GM21717 (cell line): ENCODE measurements at regions not wholly inside any gene's neighbourhood (a gene's known extent, or its start where the extent isn't known, plus 50 kb on each side); places are given as distances from the start of the nearest gene placed in this dataset.

Experiments used
- ATAC-seq: cut with Tn5 transposase; IDR thresholded peaks from one replicate; pipeline ENCODE4 v1.9.1; 2021; ENCODE audit warnings: mild to moderate bottlenecking, moderate library complexity; ENCODE audit not compliant: unreplicated experiment

DNA sequence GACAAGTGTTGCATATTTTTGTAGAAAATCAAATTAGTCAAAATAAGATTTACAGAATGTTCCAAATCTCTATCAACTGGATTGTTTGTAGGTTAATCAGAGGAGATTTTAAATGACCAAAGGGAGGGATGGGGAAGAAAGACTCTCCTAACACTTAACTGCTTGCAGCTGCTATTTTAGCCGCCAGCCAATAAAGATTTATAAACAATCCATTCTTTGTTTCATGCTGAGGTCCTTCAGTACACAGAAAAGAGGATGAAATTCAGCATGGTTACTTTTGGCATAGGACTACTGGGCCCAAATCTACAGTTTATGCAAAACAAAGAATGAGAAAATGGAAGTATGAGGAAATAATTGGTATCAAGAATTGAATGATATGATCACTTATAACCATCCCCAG, 86.4 kb upstream of the FN1 start:
- no peak for ATAC-seq

DNA sequence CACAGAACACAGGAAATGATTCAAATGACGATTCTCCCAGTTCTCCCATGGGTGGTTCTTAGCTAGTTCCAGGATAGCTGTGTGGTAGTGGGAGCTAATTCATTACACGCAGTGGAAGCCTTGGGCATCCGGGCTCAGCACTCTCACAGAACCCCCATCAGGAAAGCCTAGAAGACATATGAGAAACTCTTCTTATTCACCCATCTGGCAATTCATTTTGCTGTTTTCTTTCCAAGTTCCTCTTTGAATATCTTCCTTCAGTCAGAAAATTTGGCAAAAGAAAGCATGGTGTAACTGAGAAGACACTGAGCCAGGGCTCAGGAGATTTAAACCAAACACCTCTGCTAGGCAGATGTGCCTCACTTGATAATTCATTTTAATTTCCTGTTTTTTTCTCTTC, 85.2 kb upstream of the FN1 start:
- no peak for ATAC-seq

DNA sequence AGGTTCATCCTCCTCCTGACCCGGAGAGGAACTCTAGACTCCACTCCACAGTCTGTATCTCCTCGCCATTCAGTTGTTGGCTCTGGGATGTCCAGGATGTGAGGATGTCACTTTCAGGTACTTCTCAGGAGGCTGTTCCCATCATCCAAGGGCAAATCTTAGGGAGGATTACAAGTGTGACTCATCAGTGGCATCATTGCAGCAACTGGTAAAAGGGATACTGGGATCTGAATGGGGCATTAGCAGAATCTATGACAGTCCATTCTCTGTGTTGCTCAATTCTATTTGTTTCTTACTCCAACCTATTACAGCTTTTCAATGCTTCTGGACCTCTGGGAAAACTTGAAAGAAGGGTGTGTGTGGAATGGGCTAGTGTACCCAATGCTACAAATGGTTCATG, 81.5 kb upstream of the FN1 start:
- ATAC-seq, result no peak

DNA sequence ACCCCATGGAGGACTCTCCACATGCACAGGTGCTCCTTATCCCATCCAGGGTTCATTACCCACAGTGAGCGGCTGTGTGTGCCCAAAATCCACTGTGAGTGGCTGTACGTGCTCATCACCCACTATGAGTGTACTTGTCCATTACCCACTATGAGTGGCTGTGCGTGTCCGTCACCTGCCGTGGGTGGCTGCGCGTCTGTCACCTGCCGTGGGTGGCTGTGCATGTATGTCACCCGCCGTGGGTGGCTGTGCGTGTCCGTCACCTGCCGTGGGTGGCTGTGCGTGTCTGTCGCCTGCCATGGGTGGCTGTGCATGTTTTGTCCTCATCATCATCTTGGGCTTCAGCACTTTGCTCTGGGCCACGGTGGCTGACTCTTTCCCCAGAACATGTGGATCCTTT, 78.6 kb upstream of the FN1 start:
- ATAC-seq, result no peak

DNA sequence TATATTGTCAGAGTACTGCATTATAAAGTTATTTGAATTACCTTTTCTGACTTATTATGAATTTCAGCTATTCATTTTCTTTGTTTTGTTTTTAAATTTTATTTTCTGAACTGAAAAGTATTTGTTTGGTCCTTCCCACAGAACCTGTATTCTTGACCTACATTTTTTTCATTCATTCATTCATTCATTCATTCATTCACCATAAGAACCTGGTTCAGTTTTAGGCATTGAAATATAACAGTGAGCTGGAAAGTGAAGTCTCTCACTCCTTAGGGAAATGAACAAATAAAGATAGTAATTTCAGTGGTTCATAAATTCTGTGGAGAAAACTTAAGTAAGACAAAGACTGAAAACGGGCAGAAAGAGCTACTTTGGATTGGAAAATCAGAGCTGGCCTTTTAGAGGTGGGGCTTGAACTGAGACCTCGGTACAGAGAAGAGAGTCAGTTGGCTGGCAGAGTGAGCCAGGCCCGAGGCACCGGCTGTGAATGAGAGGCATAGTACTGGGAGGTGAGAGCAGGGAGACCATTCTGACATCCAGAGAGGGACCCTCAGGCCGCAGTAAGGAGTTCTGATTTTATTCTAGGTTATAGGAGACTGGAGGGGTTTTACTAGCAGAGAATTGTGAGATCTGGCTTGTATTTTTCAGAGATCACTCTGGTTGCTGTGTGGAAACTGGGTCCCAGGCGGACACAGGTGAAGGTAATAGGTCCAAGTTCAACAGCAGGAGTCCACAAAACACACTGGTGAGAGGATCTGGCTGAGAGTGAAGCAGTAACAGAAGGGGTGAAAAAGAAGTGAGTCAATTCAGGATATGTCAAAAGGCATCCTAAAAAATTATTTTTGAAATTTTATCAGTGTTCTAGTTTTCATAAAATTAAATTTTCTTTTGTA, 75.8 kb upstream of the FN1 start:
- no peak for ATAC-seq

DNA sequence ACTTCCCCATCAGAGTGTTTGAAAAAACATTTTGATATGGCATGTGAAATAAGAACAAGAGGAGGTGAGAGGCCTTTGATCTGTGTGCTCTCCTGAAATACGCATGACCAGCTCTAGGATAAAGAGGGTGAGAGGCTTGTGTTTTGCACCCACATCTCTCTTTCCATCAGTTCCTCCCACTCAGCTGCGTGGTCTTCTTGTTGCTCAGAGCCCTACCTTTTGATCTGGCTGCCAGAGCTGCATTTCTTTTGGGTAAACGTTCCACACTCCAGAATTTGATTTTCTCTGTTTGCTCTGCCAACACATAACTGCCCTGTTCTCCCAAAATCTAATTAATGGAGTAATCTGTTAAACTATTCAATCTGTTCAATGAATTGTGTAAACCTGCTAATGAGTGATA, 72.0 kb upstream of the FN1 start:
- ATAC-seq, result no peak

DNA sequence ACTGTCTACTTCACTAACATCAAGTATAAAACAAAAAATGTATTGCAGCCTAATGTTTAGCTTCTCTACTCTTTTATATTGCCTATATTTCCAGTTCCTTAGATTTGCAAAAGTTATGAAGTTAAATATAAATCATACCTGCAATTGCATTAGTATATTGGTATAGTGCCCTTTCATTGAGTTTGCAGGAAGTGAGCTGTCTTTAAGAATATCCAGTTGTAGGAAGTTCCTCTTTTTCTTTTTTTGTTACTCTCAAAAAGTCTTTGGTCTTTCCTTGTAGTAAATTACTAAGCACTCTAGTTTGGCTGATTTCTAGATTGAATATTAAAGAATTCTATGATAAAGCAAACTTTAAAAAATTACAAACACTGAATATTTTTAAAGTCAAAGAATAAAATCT, 71.3 kb upstream of the FN1 start:
- no peak for ATAC-seq

DNA sequence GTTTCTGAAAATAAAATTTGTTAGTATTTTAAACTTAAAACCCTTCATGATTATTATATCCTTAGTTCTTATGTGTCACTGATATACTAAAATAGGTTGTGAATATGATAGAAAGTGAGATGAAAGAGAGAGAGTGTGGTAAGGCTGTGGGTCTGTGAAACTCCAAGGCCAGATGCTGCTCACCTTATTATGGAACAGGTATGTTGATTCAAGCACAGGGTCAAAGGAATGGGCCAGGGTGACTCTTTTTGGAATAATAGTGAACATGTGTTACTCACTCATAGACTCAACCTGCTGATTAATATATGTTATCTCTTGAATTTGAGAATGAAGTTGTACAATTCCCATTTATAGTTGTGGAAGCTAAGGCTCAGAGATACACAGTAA, 70.7 kb upstream of the FN1 start:
- ATAC-seq, result no peak

DNA sequence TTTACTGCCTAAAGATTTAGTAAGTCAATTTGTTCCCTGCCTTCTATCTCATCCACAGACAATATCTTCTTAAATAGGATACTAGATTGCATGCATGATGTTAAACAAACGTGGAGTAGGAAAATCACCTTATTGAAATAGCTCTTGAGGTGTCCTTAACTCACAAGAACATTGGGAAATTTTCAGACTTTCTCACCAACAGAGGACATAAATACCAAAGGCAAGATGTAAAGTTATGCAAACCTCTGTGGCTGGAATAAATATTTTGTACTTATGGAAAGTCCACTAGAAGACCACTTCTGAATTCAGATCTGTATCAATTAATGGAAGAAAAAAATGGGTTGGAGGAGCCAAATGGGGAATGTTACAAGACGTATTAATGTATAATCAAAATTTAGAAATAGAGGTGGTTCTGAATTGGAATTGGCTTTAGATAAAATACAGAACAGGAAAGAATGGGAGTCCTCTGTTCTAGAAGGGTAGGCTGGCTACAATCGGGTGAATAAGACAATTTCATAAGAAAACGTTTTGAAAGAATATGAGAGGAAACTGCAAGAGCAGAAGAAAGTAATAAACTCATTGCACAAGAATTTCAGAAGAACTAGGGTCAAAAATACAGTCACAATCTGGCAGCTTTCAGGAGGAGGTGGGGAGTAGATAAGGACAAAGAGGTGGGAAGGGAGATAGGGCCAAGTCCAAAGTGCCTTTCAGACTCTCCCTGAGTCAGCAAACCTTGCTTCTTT, 69.3 kb upstream of the FN1 start:
- ATAC-seq, result no peak

DNA sequence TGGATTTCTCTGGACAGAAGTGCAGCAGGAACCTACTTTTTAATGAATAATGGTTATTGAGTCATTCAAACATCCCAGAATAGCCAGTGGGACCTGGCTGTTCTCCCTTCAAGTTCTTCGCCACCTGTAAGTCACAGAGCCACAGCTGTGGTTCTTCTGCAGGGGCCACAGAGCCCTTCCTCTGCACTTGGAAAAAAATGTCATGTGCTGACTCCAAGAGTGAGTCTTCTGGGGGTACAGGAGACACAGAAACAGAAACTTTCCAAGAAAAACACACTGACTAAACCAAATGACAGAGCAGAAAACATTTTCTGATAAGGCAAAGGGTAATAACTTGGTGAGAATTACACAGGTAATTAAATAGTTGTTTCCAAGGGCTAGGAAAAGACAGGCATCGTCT, 68.7 kb upstream of the FN1 start:
- ATAC-seq, result no peak

DNA sequence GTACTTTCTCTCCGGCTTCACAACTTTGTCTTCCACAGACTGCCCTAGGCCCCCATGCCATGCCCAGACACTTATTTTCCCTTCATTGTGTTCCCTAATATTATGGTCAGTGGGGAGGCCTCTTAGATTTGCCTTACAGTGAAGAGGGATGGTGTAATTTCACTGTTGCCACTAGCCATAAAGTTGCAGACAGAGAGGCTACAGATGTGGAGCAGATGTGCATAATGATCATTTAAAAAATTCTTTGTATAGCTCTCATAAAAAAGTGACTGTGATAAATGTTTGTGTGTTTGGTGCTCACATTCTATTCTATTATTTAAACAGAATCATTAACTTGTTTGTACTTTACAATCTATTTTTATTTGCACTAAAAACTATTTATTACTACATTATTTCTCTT, 67.5 kb upstream of the FN1 start:
- ATAC-seq, result no peak

DNA sequence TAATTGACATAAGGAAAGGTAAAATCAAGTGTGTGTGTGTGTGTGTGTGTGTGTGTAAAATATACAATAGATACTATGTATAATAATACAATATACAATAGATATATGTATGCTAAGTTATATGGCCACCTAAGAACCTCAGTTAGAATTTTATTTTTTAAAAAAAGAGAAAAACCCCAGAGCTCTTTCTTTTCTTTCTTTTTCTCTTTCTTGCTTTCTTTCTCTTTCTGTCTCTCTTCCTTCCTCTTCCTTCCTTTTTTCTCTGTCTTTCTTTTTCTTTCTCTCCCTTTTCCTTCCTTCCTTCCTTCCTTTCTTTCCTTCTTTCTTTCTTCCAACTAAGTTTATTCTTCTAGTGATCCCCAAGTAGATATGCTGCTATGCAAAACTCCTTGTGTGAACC, 64.6 kb upstream of the FN1 start:
- no peak for ATAC-seq

DNA sequence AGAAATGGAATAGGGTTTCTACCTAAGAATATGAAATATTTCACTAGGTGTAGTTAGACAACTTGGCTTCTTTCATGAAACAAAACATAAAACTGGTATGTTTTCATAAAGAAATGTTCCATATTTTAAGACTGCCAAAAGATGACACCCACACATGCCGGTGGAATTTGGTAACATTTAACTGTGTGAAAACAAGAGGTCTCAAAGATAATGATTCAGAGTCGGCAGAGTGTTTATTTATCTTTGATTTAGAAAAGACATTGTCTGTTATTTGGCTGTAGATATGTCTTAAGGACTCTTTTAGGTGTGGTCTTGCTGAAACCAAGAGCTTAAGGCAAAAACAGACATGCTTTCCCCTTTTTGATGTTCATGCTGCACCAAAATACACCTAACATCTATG, 63.5 kb upstream of the FN1 start:
- ATAC-seq, result no peak

DNA sequence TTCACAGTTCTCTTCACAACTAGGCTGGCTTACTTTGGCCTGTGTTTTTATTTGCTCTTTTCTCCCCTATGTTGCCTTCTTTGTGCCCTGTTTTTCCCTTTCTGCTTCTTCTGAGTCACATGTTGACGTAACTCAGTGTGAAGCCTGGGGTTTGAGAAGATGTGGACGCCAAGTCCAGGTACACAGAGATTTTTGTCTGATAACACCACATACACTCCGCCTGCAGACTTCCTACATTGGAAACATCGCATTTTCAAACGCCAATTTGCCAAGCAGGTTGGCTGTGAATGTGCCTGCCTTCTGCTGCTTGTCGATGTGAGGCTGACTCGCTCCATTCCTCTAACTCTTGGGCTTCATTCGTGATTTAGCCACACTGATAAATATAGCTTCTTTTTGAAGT, 62.6 kb upstream of the FN1 start:
- no peak for ATAC-seq

DNA sequence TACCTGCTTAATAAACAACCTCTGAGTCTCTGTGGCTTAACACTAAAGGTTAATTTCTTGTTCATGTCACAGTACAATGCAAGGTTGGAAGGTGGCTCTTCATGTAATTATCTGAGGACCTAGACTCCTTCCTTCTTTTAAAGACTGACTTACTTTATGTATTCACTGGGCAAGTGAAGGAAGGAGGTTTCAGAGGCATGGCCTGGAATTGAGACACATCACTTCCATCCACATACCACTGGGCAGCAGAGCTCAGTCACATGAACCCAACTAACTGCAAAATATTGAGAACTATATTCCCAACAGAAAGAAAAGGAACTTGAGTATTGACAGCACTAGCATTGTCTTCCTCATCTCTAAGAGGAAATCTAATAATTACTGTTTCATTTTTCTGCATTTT, 57.5 kb upstream of the FN1 start:
- ATAC-seq, result no peak

DNA sequence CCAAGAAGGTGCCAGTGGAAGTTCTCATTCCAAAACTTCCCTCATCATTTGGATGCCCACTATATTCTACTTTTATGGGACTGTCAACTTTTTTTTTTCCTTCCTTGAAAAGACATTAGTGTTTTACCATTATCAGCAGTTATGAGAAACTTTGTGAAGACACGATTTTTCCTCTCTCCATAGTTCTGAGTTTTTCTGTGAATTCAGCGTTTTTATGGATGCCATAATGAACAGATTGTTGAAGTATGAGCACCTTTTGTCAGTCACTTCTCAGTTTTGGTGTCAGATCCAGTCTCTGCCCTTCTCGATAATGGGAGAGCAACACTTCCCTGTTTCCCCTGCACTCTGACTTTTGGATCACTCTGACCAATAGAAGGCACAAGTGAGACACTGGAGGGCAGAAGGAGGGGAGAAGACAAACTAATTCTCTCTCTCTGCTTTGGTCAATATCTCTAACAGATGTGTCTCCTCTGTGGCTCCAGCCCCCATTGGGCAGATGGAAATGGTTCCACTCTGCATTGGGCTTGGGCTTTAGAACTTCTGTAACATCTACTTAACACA, 53.5 kb upstream of the FN1 start:
- ATAC-seq, result no peak

DNA sequence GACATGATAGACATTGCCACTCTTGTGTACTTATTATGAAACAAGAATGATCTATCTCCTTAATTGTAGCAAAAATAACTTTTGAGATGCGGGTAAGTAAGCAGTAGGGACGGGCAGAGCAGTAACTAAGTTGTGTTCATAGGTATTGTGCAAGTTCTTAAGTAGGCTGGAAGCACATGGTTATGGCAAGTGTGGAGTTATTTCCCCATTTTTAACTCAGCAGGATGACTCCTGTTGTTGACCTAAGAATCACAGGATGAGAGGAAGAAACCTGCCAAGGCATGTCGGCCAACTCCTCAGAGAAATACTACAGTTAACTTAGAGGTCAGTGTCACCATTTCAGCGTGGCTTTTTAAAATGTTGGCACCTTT, 51.1 kb upstream of the FN1 start:
- ATAC-seq, result no peak

DNA sequence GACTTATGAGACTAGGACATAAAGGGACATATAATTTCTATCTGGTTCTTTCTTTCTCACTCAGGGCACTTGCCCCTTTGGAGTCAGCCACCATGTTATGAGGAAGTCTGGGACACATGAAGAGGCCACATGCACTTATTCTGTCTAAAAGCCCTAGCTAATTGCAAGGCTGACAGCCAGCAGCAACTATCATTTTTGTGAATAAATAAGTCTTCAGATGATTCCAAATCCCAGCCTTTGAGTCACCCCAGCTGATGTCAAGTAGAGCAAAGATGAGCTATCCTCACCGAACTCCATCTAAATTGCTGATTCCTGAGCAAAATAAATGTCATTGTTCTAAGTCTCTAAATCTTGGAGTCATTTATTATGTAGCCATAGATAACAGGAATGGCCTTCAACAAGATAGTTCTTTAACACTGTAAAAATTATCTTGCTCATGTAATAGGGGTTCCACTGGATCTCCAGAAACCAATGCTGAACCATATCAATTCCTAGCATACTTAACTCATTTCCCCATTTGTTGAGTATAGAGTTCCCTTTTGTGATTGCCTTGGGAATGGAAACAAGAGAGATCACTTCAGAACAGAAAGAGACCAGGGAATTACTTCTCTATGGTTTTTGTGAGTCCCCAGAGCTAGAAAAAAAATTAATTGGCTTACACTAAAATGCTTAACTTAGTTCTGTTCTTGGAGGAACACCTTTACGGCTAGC, 50.6 kb upstream of the FN1 start:
- no peak for ATAC-seq
